Stomach (tissue), 4 donors: ENCODE measurements at regions not wholly inside any gene's neighbourhood (a gene's known extent, or its start where the extent isn't known, plus 50 kb on each side); places are given as distances from the start of the nearest gene placed in this dataset.

ENCODE experiments used
- POLR2A ChIP-seq, 4 donors: fragments of 450-650 bp; IDR thresholded peaks; one replicate each; pipeline ENCODE4 v1.6.1; 2016; ENCODE audit warnings: antibody characterized with exemption in 4 of 4, control low read depth in 2 of 4, mild to moderate bottlenecking in 1 of 4, moderate library complexity in 1 of 4
- POLR2AphosphoS5 ChIP-seq, 3 donors: sonication (generic); formaldehyde crosslinking; IDR thresholded peaks; one replicate each; pipeline ENCODE4 v1.6.1; 2016; ENCODE audit warnings: antibody characterized with exemption in 3 of 3
- TF ChIP-seq, protein P1 (sequence below), 7 experiments: fragments of 450-650 bp in 4 of 7; fragments of 200-600 bp in 3 of 7; sonication (generic) in 3 of 7; IDR thresholded peaks; one replicate each; pipeline ENCODE4 v1.5.1; 2016 to 2019; ENCODE audit warnings: antibody characterized with exemption in 7 of 7, control low read depth in 2 of 7, mild to moderate bottlenecking in 1 of 7

DNA sequence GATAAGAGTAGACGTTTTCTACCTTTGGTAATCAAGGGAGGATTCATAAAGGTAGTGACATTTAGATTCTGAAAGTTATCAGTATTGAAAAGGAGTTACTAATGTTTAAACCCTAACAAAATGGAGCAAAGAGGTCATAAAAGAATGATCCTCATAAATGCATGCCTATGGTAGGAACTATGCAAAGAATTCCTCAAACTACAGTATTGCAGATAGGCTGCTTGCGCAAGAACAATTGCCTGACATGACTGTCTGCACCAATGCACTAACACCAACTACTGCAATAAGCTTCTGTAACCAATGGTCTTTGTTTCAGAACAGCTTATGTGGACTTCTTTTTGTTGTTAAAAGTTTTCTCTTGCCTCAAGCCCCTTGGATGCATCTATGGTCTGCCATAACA, 597.3 kb upstream of the ADGRL4 start:
- TF ChIP-seq, protein P1, sequence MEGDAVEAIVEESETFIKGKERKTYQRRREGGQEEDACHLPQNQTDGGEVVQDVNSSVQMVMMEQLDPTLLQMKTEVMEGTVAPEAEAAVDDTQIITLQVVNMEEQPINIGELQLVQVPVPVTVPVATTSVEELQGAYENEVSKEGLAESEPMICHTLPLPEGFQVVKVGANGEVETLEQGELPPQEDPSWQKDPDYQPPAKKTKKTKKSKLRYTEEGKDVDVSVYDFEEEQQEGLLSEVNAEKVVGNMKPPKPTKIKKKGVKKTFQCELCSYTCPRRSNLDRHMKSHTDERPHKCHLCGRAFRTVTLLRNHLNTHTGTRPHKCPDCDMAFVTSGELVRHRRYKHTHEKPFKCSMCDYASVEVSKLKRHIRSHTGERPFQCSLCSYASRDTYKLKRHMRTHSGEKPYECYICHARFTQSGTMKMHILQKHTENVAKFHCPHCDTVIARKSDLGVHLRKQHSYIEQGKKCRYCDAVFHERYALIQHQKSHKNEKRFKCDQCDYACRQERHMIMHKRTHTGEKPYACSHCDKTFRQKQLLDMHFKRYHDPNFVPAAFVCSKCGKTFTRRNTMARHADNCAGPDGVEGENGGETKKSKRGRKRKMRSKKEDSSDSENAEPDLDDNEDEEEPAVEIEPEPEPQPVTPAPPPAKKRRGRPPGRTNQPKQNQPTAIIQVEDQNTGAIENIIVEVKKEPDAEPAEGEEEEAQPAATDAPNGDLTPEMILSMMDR (IDR thresholded peaks at IDR 0.05) = no peak
- no peak for TF ChIP-seq POLR2A (IDR thresholded peaks at IDR 0.05)
- TF ChIP-seq POLR2AphosphoS5 (IDR thresholded peaks at IDR 0.05) = no peak
